ENCODE measurements at regions not wholly inside any gene's neighbourhood (a gene's known extent, or its start where the extent isn't known, plus 50 kb on each side); places are given as distances from the start of the nearest gene placed in this dataset.

- H3K27me3 ChIP-seq: no peaks in the 10 kb centered on the region
- no peak for TF ChIP-seq CTCF (IDR thresholded peaks at IDR 0.05; ENCODE audit: low read depth, low read length)
- no peaks in the 10 kb centered on the region for H3K4me1 ChIP-seq (ENCODE audit: low read depth)
- no peak for DNase-seq (ENCODE audit: low read depth in 1 of 2, low spot score in 1 of 2)
- H3K4me3 ChIP-seq: no peak overlapping the region
- H3K9me3 ChIP-seq (ENCODE audit: low read depth): no peaks in the 10 kb centered on the region
- H3K27ac ChIP-seq: no peak overlapping the region
- no peaks in the 10 kb centered on the region for H3K36me3 ChIP-seq
Observed at GRCh38 chr2:34995196-34995595, 1360.4 kb upstream of the CRIM1 start.

- no peaks in the 10 kb centered on the region for H3K36me3 ChIP-seq
- TF ChIP-seq CTCF (IDR thresholded peaks at IDR 0.05; ENCODE audit: low read depth, low read length): no peak
- H3K27ac ChIP-seq: no peak overlapping the region
- H3K4me1 ChIP-seq (ENCODE audit: low read depth): no peaks in the 10 kb centered on the region
- no peak for DNase-seq (ENCODE audit: low read depth in 1 of 2, low spot score in 1 of 2)
- no peaks in the 10 kb centered on the region for H3K27me3 ChIP-seq
- H3K9me3 ChIP-seq (ENCODE audit: low read depth): no peaks in the 10 kb centered on the region
- no peak overlapping the region for H3K4me3 ChIP-seq
Observed at GRCh38 chr2:34991508-34992274, 1363.9 kb upstream of the CRIM1 start.

DNA sequence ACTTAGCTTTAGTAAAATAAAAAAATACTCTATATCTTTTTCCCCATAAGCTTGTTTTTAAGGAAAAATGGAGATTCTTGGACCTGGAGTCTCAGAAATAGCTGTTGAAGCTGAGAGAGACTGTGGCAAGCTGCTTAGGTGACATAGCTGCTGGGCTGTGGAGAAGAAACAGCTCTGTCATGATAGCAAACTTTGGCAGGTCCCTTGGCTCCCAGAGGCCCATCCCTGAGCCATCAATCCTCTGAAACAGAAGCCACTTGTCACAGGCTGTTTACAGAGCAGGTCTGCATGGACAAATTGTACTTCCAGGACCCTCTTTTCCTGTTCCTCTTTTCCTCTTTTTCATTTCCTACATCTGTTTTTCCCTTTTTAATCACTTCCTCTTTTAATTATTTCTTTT, 1370.1 kb upstream of the CRIM1 start:
- Histone ChIP-seq H3K4me3 (no peak overlapping the region), H3K9me3 (ENCODE audit: low read depth) (no peaks in the 10 kb centered on the region), H3K27ac (no peak overlapping the region), H3K4me1 (ENCODE audit: low read depth) (no peaks in the 10 kb centered on the region), H3K27me3 (no peaks in the 10 kb centered on the region), H3K36me3 (no peaks in the 10 kb centered on the region)
- no peak for DNase-seq (ENCODE audit: low read depth in 1 of 2, low spot score in 1 of 2)
- TF ChIP-seq CTCF (IDR thresholded peaks at IDR 0.05; ENCODE audit: low read depth, low read length): no peak

GRCh38 chr2:34980689-34981088, 1374.9 kb upstream of the CRIM1 start:
- Histone ChIP-seq H3K27me3 (no peaks in the 10 kb centered on the region), H3K4me1 (ENCODE audit: low read depth) (no peaks in the 10 kb centered on the region), H3K36me3 (no peaks in the 10 kb centered on the region), H3K9me3 (ENCODE audit: low read depth) (no peaks in the 10 kb centered on the region), H3K4me3 (no peak overlapping the region), H3K27ac (no peak overlapping the region)
- TF ChIP-seq CTCF (IDR thresholded peaks at IDR 0.05; ENCODE audit: low read depth, low read length): no peak
- DNase-seq (ENCODE audit: low read depth in 1 of 2, low spot score in 1 of 2): no peak

- no peaks in the 10 kb centered on the region for H3K27me3 ChIP-seq
- DNase-seq (ENCODE audit: low read depth in 1 of 2, low spot score in 1 of 2): no peak
- H3K4me1 ChIP-seq (ENCODE audit: low read depth): no peaks in the 10 kb centered on the region
- TF ChIP-seq CTCF (IDR thresholded peaks at IDR 0.05; ENCODE audit: low read depth, low read length): no peak
- no peaks in the 10 kb centered on the region for H3K36me3 ChIP-seq
- H3K9me3 ChIP-seq (ENCODE audit: low read depth): no peaks in the 10 kb centered on the region
- no peak overlapping the region for H3K27ac ChIP-seq
- no peak overlapping the region for H3K4me3 ChIP-seq
Observed at GRCh38 chr2:34979148-34979547, 1376.4 kb upstream of the CRIM1 start.
